GM12874 (cell line): ENCODE measurements at regions not wholly inside any gene's neighbourhood (a gene's known extent, or its start where the extent isn't known, plus 50 kb on each side); places are given as distances from the start of the nearest gene placed in this dataset.

ENCODE experiments used
- CTCF ChIP-seq: IDR thresholded peaks from 2 replicates; pipeline ENCODE4 v1.5.1; 2011; ENCODE audit warnings: low read depth, mild to moderate bottlenecking, control low read depth, low read length, moderate library complexity; ENCODE audit not compliant: insufficient read depth

- no peak for TF ChIP-seq CTCF
Observed at GRCh38 chr9:107896544-107896943, 407.0 kb upstream of the KLF4 start.

GRCh38 chr9:107895501-107896001 is 406.0 kb upstream of the KLF4 start:
- no peak for TF ChIP-seq CTCF

GRCh38 chr9:107894572-107895261 is 405.1 kb upstream of the KLF4 start:
- TF ChIP-seq CTCF = no peak

GRCh38 chr9:107890921-107891465 is 401.4 kb upstream of the KLF4 start:
- TF ChIP-seq CTCF = no peak

GRCh38 chr9:107888773-107889227 is 399.2 kb upstream of the KLF4 start:
- no peak for TF ChIP-seq CTCF

- TF ChIP-seq CTCF = no peak
Observed at GRCh38 chr9:107886826-107887225, 397.3 kb upstream of the KLF4 start.

- no peak for TF ChIP-seq CTCF
Observed at GRCh38 chr9:107883496-107884124, 394.0 kb upstream of the KLF4 start.
